ENCODE measurements at regions not wholly inside any gene's neighbourhood (a gene's known extent, or its start where the extent isn't known, plus 50 kb on each side); places are given as distances from the start of the nearest gene placed in this dataset.

DNA sequence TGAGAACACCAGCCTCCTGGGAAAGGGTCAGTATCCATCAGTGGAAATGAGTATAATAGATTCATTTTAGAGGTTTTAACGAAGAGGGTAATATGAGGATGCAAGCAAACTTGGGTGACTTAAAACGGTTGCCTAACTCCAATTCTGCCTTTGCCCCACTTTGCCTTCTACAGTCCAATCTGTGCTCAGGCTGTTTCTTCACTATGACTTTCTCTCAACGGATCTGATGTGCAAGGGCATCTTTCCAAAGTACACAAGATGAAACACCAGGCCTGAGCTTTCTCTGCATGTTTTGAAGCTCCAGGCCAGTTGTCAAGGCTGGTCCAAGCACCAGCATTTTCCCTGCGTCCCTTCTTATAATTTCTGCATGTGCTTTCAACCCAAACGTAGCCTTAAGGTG lies 68.0 kb upstream of the TMEM164 start:
- in situ Hi-C loops (cut with MboI; ENCODE audit: low sequenced_read_pairs) = no loop called here
- no peaks in the 10 kb centered on the region for H3K9me3 ChIP-seq
- H3K27me3 ChIP-seq (ENCODE audit: low read depth) = peaks cover 3% of the 10 kb centered on the region; the same call in 1 of the 2 replicates

DNA sequence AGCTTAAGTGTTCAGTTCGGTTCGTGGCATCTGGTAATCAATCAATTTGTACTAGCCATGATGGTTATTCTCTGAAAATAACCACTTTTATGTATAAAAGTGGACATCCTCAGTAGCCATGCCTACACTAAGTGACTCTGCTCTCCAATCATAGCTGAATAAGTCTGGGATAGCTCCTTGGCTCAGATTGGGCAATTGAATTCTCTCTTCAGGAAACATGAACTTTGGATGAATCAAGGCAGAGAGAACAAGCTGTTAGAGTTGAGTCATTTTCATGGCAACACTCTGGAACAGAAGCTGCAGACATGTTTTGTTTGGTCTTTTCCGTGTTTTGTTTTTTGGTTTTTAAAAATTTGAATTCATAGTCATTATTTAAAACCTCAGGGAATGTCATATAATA lies 66.8 kb upstream of the TMEM164 start:
- Histone ChIP-seq H3K4me1 (no peaks in the 10 kb centered on the region), H3K36me3 (replicated peaks) (no peaks in the 10 kb centered on the region), H3K4me3 (no peak overlapping the region), H3K27me3 (ENCODE audit: low read depth) (peaks cover 3% of the 10 kb centered on the region; the same call in 1 of the 2 replicates), H3K9me3 (no peaks in the 10 kb centered on the region)
- DNase-seq (ENCODE audit: low spot score in 2 of 2) = no peak
- in situ Hi-C loops (cut with MboI; ENCODE audit: low sequenced_read_pairs) = no loop called here

More for the DNA sequence above, 68.0 kb upstream of the TMEM164 start:
- Histone ChIP-seq H3K4me1 (no peaks in the 10 kb centered on the region), H3K4me3 (no peak overlapping the region), H3K36me3 (replicated peaks) (no peaks in the 10 kb centered on the region)
- DNase-seq (ENCODE audit: low spot score in 2 of 2) = no peak

DNA sequence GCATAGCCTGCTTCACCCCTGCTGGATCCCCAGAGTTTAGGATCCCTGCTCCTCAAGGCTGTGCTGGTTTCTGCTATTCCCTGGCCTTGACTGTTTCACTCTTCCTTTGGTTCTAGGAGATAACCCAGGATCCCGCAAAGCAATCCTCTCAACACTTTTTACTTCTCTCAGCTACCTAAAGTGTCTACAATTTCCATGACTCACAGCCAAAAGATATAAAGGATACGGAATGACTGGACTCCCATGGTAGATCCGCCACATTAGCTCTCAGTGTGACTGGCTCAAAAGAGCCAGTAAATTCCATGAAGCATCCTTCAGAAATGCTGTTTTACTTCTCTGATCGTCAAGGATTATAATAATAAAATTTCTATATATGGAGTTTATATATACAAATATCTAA lies 66.3 kb upstream of the TMEM164 start:
- in situ Hi-C loops (cut with MboI; ENCODE audit: low sequenced_read_pairs) = no loop called here
- DNase-seq (ENCODE audit: low spot score in 2 of 2) = no peak
- no peak overlapping the region for H3K4me3 ChIP-seq
- H3K27me3 ChIP-seq (ENCODE audit: low read depth) = peaks cover 3% of the 10 kb centered on the region; the same call in 1 of the 2 replicates
- no peaks in the 10 kb centered on the region for H3K9me3 ChIP-seq
- H3K36me3 ChIP-seq (replicated peaks) = no peaks in the 10 kb centered on the region
- H3K4me1 ChIP-seq = no peaks in the 10 kb centered on the region

DNA sequence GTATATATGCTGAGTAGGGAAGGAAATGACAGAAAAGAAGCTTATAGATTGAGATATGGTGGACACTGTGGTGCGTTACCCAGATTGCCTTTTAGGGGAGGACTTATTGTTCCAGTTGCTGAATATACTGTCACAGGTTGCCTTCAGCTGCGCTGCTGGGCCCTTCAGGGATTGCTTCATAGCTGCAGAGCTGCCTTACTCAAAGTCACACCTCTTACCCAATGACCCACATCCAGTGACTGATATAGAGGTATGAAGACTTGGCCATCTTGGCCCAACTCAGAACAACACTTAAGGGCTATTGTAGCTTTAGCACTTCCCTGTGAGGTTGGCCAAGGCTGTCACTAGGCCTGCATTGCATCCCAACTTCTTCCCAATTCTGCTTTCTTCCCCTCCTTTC lies 63.4 kb upstream of the TMEM164 start:
- no peak overlapping the region for H3K4me3 ChIP-seq
- no peak for DNase-seq (ENCODE audit: low spot score in 2 of 2)
- peaks cover 3% of the 10 kb centered on the region; the same call in 1 of the 2 replicates for H3K27me3 ChIP-seq (ENCODE audit: low read depth)
- H3K4me1 ChIP-seq = peaks cover 11% of the 10 kb centered on the region
- H3K36me3 ChIP-seq (replicated peaks) = no peaks in the 10 kb centered on the region
- in situ Hi-C loops (cut with MboI; ENCODE audit: low sequenced_read_pairs) = no loop called here
- H3K9me3 ChIP-seq = no peaks in the 10 kb centered on the region

DNA sequence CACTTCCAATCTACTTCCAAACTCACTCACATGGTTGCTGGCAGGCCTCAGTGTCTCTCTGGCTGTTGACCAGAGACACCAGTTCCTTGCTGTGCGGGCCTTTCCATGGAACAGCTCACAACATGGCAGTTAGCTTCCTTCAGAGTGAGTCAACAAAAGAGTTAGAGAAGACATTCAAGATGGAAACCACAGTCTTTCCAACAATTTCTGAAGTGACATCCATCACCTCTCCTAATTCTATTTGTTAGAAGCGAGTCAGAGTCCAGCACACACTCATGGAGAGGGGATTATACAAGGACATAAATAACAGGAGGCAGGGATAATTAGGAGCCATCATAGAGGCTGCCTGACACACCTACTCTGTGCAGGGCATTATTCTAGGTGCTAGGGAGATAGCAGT lies 62.5 kb upstream of the TMEM164 start:
- in situ Hi-C loops (cut with MboI; ENCODE audit: low sequenced_read_pairs) = no loop called here
- DNase-seq (ENCODE audit: low spot score in 2 of 2) = no peak
- Histone ChIP-seq H3K4me1 (peaks cover 18% of the 10 kb centered on the region), H3K9me3 (no peaks in the 10 kb centered on the region), H3K36me3 (replicated peaks) (no peaks in the 10 kb centered on the region), H3K27me3 (ENCODE audit: low read depth) (peaks cover 3% of the 10 kb centered on the region; the same call in 1 of the 2 replicates), H3K4me3 (no peak overlapping the region)

DNA sequence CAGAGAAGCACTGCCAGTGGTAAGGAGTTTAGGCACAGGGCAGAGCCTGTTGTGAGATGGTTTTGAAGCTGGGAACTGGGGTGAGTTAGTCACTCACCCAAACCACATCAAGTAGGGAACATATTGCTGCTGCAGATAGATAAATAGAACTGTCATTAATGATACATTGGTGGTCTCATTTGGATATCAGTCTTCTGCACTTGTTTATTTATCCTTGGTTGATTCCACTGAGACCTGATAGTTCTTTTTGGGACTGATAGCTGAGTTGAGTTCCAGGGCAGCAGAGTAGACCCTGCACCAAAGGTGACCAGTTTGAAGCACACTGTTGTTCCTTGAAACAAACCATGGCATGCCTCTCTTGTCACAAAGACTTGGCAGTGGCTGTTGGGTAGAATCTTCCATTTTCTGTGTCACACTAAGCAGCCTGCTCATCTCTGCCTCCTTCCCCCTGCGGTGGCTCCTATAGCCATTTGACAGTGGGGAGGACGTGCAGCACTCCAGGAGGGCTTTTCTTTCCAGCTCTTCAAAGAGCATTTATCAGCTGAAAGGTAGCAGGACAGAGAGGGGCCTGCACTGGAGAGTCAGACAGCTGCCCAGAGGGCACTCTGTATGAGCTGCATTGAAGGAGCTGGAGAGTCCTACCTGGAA lies 59.7 kb upstream of the TMEM164 start:
- DNase-seq (ENCODE audit: low spot score in 2 of 2) = no peak
- H3K36me3 ChIP-seq (replicated peaks) = no peaks in the 10 kb centered on the region
- H3K27me3 ChIP-seq (ENCODE audit: low read depth) = 0 out of 2 replicates have a peak, but pooled peaks cover under 1% of the 10 kb centered on the region
- no peaks in the 10 kb centered on the region for H3K9me3 ChIP-seq
- in situ Hi-C loops (cut with MboI; ENCODE audit: low sequenced_read_pairs) = no loop called here
- H3K4me3 ChIP-seq = no peak overlapping the region
- H3K4me1 ChIP-seq = peaks cover 36% of the 10 kb centered on the region

DNA sequence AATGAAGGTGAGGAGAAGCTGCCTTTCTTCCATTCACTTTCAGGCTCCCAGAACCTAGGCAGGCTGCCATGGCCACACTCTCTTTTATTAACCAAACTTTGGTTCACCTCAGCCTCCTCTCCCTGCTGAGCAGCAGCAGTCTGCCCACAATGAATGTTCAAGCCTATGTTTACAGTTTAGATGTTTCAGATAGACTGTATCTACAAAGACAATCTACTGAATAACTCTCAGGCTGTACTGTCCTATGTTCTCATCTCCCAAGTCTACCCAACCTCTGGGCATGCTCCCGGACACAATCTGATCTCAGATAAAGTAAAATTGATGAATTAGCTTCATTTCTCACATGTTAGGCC lies 59.2 kb upstream of the TMEM164 start:
- Histone ChIP-seq H3K27me3 (ENCODE audit: low read depth) (no peaks in the 10 kb centered on the region), H3K4me1 (peaks cover 36% of the 10 kb centered on the region), H3K9me3 (no peaks in the 10 kb centered on the region), H3K4me3 (no peak overlapping the region), H3K36me3 (replicated peaks) (no peaks in the 10 kb centered on the region)
- in situ Hi-C loops (cut with MboI; ENCODE audit: low sequenced_read_pairs) = no loop called here
- no peak for DNase-seq (ENCODE audit: low spot score in 2 of 2)

DNA sequence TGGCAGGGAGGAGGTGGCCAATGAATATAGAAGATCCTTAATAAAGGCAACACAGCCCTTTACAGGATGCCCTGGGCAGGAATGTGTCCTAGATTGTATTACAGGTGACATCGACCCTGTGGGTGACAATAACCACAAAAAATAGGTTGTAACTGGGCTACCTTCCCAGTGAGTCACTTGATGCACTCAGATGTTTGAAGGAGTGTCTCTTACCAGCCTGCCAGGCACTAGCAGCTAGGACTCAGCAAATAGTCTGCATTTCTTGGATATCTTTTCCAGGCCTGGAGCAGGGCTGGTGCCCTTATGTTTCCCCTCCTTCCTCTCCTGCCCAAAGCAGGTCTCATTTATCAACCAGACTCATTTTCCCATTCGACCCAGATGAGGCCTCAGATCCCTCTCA lies 50.9 kb upstream of the TMEM164 start:
- in situ Hi-C loops (cut with MboI; ENCODE audit: low sequenced_read_pairs) = no loop called here
- DNase-seq (ENCODE audit: low spot score in 2 of 2) = no peak

DNA sequence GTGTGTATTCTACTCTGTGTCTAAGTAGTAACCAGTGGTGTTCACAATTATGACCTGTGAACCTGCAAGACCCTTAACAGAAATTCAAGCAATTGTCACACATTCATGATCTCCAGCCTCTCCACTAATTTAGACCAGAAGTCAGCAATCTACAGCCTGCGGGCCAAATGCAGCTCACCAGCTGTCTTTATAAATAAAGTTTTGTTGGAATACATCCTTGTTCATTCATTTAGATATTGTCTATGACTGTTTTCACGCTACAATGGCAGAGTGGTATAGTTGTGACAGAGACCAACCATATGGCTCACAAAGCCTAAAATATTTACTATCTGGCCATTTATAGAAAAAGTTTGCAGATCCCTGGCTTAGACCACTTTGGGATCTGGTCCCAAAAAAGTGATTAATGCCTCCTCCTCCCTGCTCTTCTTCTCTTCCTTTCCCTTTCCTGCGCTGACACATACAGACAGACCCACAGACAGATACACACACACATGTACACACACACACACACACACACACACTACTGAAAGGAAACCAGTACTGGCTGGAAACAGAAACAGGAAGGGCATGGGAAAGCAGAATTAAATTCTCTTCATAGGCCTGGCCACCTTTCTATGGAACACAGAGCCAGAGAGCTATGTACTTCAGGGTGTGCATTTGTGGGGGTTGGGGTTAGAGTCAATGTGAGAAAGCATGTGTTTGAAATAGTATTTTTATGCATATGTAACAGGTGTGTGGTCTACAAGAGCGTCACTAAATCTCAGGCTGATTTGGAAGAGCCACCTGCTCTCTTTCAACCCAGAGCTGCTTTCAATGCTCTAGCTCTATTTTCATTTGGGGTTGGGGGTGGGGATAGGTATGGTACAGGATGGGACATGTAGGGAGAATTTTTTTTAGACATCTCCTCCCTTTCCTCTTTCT lies 49.7 kb upstream of the TMEM164 start:
- Histone ChIP-seq H3K36me3 (replicated peaks) (no peaks in the 10 kb centered on the region), H3K4me3 (no peak overlapping the region), H3K4me1 (no peaks in the 10 kb centered on the region), H3K9me3 (no peaks in the 10 kb centered on the region), H3K27me3 (ENCODE audit: low read depth) (no peaks in the 10 kb centered on the region)
- in situ Hi-C loops (cut with MboI; ENCODE audit: low sequenced_read_pairs) = no loop called here
- DNase-seq (ENCODE audit: low spot score in 2 of 2) = no peak

More for the DNA sequence above, 50.9 kb upstream of the TMEM164 start:
- Histone ChIP-seq H3K9me3 (no peaks in the 10 kb centered on the region), H3K4me3 (no peak overlapping the region), H3K4me1 (peaks cover 4% of the 10 kb centered on the region), H3K36me3 (replicated peaks) (no peaks in the 10 kb centered on the region), H3K27me3 (ENCODE audit: low read depth) (no peaks in the 10 kb centered on the region)
